Osteoblast (primary cell): ENCODE measurements at regions not wholly inside any gene's neighbourhood (a gene's known extent, or its start where the extent isn't known, plus 50 kb on each side); places are given as distances from the start of the nearest gene placed in this dataset.
A peak's percentile ranks its signal among the peaks of the same experiment; 100 is the strongest.

ENCODE experiments used
- DNase-seq: peaks from one replicate; pipeline ENCODE4 v3.0.0; 2011; ENCODE audit warnings: low spot score, mixed read lengths; ENCODE audit not compliant: insufficient read length; ENCODE audit errors: missing footprints
- H2AFZ ChIP-seq: 2 replicates; pipeline ENCODE4 v1.6.0; 2011; ENCODE audit warnings: mild to moderate bottlenecking, low read length
- H3K27ac ChIP-seq: 2 replicates; pipeline ENCODE4 v1.5.1; 2011; ENCODE audit warnings: mild to moderate bottlenecking, low read depth, low read length, moderate library complexity
- H3K27me3 ChIP-seq: 2 replicates; pipeline ENCODE4 v1.6.0; 2012; ENCODE audit warnings: mild to moderate bottlenecking, control low read depth, inconsistent platforms, low read length, moderate library complexity; ENCODE audit not compliant: insufficient read depth
- H3K36me3 ChIP-seq: 2 replicates; pipeline ENCODE4 v1.5.1; 2011; ENCODE audit warnings: mild to moderate bottlenecking, low read length, control low read depth, moderate library complexity; ENCODE audit not compliant: insufficient read depth
- H3K4me1 ChIP-seq: 2 replicates; pipeline ENCODE4 v1.5.1; 2011; ENCODE audit warnings: mild to moderate bottlenecking, low read length, control low read depth, moderate library complexity; ENCODE audit not compliant: insufficient read depth
- H3K4me2 ChIP-seq: 2 replicates; pipeline ENCODE4 v1.6.0; 2011; ENCODE audit warnings: mild to moderate bottlenecking, low read length; ENCODE audit not compliant: insufficient read depth
- H3K4me3 ChIP-seq: fragments of 200-600 bp; sonication (generic); 3 replicates; pipeline ENCODE4 v1.5.1; 2012; ENCODE audit warnings: mild to moderate bottlenecking, low read length, inconsistent platforms; ENCODE audit not compliant: insufficient read depth
- H3K79me2 ChIP-seq: 2 replicates; pipeline ENCODE4 v1.6.0; 2012; ENCODE audit warnings: mild to moderate bottlenecking, low read length, control low read depth, inconsistent platforms; ENCODE audit not compliant: insufficient read depth
- H3K9me3 ChIP-seq: 2 replicates; pipeline ENCODE4 v1.5.1; 2011; ENCODE audit warnings: low read depth, low read length, control low read depth
- H4K20me1 ChIP-seq: 2 replicates; pipeline ENCODE4 v1.6.0; 2012; ENCODE audit warnings: mild to moderate bottlenecking, low read length, control low read depth; ENCODE audit not compliant: insufficient read depth
- TF ChIP-seq, protein P1 (sequence below): IDR thresholded peaks from 2 replicates; pipeline ENCODE4 v1.5.1; 2011; ENCODE audit warnings: mild to moderate bottlenecking, low read depth, low read length, moderate library complexity; ENCODE audit errors: extremely low read depth

DNA sequence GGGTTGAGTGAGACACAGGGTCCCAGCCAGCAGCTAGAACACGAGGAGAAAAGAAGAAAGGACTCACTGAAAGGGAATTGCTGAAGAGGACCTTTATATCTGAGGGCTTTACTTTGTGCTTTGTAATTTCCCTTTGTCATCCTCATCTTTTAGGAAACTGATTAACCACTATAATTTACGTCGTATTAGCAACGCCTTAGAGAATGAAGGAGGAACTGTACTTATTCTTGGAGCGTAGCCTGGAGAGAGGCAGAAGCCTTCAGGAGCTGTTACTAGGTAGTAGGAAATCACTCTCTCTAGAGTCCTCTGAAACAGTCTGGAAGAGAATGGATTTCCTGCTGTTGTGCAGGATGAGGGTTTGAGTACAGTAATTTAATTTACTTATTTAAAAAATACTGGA lies 101.0 kb upstream of the STEAP1B start:
- DNase-seq, result no peak
- peak overlapping the region; percentile 36 for H3K27ac ChIP-seq
- no peaks in the 10 kb centered on the region for H3K27me3 ChIP-seq
- no peaks in the 10 kb centered on the region for H3K36me3 ChIP-seq
- H3K79me2 ChIP-seq, result no peaks in the 10 kb centered on the region
- H2AFZ ChIP-seq, result no peak overlapping the region
- H3K9me3 ChIP-seq, result no peaks in the 10 kb centered on the region
- H3K4me3 ChIP-seq, result no peak overlapping the region
- TF ChIP-seq, protein P1, sequence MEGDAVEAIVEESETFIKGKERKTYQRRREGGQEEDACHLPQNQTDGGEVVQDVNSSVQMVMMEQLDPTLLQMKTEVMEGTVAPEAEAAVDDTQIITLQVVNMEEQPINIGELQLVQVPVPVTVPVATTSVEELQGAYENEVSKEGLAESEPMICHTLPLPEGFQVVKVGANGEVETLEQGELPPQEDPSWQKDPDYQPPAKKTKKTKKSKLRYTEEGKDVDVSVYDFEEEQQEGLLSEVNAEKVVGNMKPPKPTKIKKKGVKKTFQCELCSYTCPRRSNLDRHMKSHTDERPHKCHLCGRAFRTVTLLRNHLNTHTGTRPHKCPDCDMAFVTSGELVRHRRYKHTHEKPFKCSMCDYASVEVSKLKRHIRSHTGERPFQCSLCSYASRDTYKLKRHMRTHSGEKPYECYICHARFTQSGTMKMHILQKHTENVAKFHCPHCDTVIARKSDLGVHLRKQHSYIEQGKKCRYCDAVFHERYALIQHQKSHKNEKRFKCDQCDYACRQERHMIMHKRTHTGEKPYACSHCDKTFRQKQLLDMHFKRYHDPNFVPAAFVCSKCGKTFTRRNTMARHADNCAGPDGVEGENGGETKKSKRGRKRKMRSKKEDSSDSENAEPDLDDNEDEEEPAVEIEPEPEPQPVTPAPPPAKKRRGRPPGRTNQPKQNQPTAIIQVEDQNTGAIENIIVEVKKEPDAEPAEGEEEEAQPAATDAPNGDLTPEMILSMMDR, result no peak
- no peaks in the 10 kb centered on the region for H4K20me1 ChIP-seq
- no peak overlapping the region for H3K4me2 ChIP-seq
- peaks cover 34% of the 10 kb centered on the region for H3K4me1 ChIP-seq

DNA sequence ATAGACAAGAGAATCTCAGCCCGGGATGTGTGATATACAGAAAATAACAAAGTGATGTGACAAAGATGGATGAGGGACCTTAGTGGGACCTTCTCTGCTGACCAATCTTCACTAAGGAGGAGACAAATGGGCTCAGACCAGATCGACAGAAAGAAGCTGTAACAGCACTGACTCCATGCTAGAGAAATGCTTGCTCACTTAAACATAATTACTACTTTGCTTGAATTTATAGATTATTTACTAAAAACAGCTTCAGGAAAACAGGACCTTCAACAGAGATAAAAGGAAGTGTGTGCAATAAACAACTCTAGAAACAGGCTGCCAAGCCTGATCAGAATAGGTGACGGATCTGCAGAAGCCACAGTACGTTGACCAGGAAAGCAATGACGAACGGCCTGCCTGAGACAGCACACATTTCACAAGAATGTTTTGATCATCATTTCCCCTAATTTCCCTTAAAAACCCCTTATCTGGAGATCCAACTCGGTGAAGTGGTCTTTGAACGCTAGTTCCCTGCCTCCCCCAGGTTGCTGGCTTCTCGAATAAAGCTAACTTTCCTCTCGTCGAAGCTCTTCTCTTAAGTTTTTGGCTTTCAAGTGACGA lies 98.4 kb upstream of the STEAP1B start:
- no peaks in the 10 kb centered on the region for H4K20me1 ChIP-seq
- DNase-seq, result peak; percentile 2
- H2AFZ ChIP-seq, result no peak overlapping the region
- no peak overlapping the region for H3K4me3 ChIP-seq
- TF ChIP-seq, protein P1, result no peak
- H3K27ac ChIP-seq, result peak overlapping the region; percentile 93
- no peaks in the 10 kb centered on the region for H3K9me3 ChIP-seq
- no peaks in the 10 kb centered on the region for H3K36me3 ChIP-seq
- H3K4me2 ChIP-seq, result no peak overlapping the region
- H3K4me1 ChIP-seq, result peaks cover 20% of the 10 kb centered on the region
- H3K27me3 ChIP-seq, result no peaks in the 10 kb centered on the region
- no peaks in the 10 kb centered on the region for H3K79me2 ChIP-seq

DNA sequence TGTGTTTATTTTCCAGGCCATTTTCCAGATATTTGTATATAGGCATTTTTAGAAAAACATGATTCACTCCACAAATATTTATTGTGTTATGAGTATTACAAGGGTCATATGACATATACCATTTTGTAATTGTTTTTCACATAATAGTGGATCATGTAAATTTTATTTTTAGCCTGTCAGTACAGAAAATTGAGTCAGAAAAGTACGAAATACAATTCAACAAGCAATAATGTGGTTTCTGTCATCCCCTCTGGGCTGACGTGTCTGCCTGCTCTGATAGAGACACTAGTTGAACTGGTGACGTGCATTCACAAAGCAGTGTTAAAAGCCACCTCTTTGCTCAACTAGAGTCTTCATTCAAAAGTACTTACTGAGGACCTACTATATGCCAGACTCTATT lies 97.9 kb upstream of the STEAP1B start:
- H2AFZ ChIP-seq, result no peak overlapping the region
- H3K36me3 ChIP-seq, result no peaks in the 10 kb centered on the region
- TF ChIP-seq, protein P1, result no peak
- H3K4me1 ChIP-seq, result peaks cover 19% of the 10 kb centered on the region
- H4K20me1 ChIP-seq, result no peaks in the 10 kb centered on the region
- peak overlapping the region; percentile 93 for H3K27ac ChIP-seq
- peak; percentile 45 for DNase-seq
- no peaks in the 10 kb centered on the region for H3K9me3 ChIP-seq
- no peak overlapping the region for H3K4me2 ChIP-seq
- H3K4me3 ChIP-seq, result no peak overlapping the region
- no peaks in the 10 kb centered on the region for H3K27me3 ChIP-seq
- H3K79me2 ChIP-seq, result no peaks in the 10 kb centered on the region

DNA sequence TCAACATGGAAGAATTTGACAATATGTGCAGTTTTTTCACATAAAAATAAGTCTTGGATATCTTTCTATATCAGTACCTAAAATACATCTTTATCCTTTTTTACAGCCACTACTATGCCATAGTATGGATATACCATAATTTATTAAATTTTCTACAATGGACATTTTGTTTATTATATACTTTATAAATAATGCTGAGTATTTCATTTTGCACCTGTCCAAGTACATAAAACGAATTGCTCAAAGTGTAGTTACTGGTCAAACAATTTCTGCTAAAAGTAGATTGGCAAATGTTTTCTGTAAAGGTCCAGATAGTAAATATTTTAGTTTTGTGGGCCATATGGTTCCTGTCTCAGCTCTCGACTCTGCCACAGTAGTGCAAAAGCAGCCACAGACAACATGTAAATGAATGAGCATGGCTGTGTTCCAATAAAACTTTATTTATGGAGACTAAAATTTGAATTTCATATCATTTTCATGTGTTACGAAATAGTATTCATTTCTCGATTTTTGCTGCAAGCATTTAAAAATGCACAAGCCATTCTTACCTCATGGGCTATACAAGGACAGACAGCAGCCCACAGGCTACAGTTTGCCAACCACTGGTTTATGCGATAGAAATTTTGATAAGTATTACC lies 96.9 kb upstream of the STEAP1B start:
- Histone ChIP-seq H3K4me2 (no peak overlapping the region), H3K4me1 (peaks cover 10% of the 10 kb centered on the region), H3K9me3 (no peaks in the 10 kb centered on the region), H3K27ac (peak overlapping the region; percentile 93), H3K79me2 (no peaks in the 10 kb centered on the region), H4K20me1 (no peaks in the 10 kb centered on the region), H3K36me3 (no peaks in the 10 kb centered on the region), H2AFZ (no peak overlapping the region), H3K4me3 (no peak overlapping the region), H3K27me3 (no peaks in the 10 kb centered on the region)
- TF ChIP-seq, protein P1, result no peak
- DNase-seq, result no peak
